ENCODE measurements at regions not wholly inside any gene's neighbourhood (a gene's known extent, or its start where the extent isn't known, plus 50 kb on each side); places are given as distances from the start of the nearest gene placed in this dataset.

- TF ChIP-seq, protein P1, sequence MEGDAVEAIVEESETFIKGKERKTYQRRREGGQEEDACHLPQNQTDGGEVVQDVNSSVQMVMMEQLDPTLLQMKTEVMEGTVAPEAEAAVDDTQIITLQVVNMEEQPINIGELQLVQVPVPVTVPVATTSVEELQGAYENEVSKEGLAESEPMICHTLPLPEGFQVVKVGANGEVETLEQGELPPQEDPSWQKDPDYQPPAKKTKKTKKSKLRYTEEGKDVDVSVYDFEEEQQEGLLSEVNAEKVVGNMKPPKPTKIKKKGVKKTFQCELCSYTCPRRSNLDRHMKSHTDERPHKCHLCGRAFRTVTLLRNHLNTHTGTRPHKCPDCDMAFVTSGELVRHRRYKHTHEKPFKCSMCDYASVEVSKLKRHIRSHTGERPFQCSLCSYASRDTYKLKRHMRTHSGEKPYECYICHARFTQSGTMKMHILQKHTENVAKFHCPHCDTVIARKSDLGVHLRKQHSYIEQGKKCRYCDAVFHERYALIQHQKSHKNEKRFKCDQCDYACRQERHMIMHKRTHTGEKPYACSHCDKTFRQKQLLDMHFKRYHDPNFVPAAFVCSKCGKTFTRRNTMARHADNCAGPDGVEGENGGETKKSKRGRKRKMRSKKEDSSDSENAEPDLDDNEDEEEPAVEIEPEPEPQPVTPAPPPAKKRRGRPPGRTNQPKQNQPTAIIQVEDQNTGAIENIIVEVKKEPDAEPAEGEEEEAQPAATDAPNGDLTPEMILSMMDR (IDR thresholded peaks at IDR 0.05; ENCODE audit: extremely low read depth in 1 of 2, insufficient read depth in 1 of 2, low read depth in 1 of 2, low read length in 2 of 2) = no peak
- TF ChIP-seq EZH2 (IDR thresholded peaks at IDR 0.05; ENCODE audit: borderline replicate concordance, low read depth, low read length, severe bottlenecking) (no peak), POLR2A (IDR thresholded peaks at IDR 0.05; ENCODE audit: low read depth, low read length) (no peak), GATA2 (IDR thresholded peaks at IDR 0.05; ENCODE audit: insufficient read depth, insufficient read length, low read depth, low read length) (no peak)
- TF ChIP-seq, protein P2, sequence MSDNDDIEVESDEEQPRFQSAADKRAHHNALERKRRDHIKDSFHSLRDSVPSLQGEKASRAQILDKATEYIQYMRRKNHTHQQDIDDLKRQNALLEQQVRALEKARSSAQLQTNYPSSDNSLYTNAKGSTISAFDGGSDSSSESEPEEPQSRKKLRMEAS (IDR thresholded peaks at IDR 0.05; ENCODE audit: insufficient read depth, insufficient read length) = no peak
These were observed 167.5 kb upstream of the PREP start for GRCh38 chr6:105570416-105570815.
